ENCODE measurements at regions not wholly inside any gene's neighbourhood (a gene's known extent, or its start where the extent isn't known, plus 50 kb on each side); places are given as distances from the start of the nearest gene placed in this dataset.
"Not testable (repeated sequence)": the region's sequence is repeated elsewhere in the genome, so short reads cannot be mapped to it uniquely, and the experiment has no call there.

- TF ChIP-seq JUND (IDR thresholded peaks at IDR 0.05); FOSL1 (IDR thresholded peaks at IDR 0.05; ENCODE audit: low read depth); ZNF274 (IDR thresholded peaks at IDR 0.05; ENCODE audit: low read depth, low read length); CTCF (IDR thresholded peaks at IDR 0.05 in 2 of 3, conservative IDR thresholded peaks at IDR 0.05 in 1 of 3; ENCODE audit: borderline replicate concordance in 1 of 3, insufficient read depth in 1 of 3, low read depth in 2 of 3, low read length in 2 of 3): not testable (repeated sequence)
Measured at GRCh38 chr1:161433191-161433590, 65.5 kb upstream of the CFAP126 start.

Data from HCT116 (cell line).